ENCODE measurements at regions not wholly inside any gene's neighbourhood (a gene's known extent, or its start where the extent isn't known, plus 50 kb on each side); places are given as distances from the start of the nearest gene placed in this dataset.

DNA sequence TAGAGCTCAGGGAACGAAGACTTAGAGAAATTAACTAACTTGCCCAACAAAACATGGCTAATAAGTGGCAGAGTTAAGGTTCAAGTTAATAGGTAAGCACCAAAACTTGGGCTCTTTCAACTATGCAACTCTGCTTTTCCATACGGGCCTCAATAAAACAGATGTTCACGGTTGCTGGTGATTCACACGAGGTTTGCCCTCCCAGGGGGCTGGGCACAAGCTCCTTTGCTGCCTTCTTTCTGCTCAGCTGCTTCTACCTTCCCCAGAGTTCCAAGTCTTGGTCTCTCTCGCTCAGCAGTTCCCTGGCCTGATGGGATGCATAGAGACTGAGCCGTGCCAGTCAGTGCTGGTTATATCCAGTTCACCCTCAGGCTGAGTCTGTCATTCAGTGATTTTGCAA, 217.9 kb downstream of the SREK1 start:
- TF ChIP-seq, protein P1, sequence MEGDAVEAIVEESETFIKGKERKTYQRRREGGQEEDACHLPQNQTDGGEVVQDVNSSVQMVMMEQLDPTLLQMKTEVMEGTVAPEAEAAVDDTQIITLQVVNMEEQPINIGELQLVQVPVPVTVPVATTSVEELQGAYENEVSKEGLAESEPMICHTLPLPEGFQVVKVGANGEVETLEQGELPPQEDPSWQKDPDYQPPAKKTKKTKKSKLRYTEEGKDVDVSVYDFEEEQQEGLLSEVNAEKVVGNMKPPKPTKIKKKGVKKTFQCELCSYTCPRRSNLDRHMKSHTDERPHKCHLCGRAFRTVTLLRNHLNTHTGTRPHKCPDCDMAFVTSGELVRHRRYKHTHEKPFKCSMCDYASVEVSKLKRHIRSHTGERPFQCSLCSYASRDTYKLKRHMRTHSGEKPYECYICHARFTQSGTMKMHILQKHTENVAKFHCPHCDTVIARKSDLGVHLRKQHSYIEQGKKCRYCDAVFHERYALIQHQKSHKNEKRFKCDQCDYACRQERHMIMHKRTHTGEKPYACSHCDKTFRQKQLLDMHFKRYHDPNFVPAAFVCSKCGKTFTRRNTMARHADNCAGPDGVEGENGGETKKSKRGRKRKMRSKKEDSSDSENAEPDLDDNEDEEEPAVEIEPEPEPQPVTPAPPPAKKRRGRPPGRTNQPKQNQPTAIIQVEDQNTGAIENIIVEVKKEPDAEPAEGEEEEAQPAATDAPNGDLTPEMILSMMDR (IDR thresholded peaks at IDR 0.05; ENCODE audit: low read depth, low read length), result no peak
- TF ChIP-seq POLR2A (IDR thresholded peaks at IDR 0.05; ENCODE audit: extremely low read depth, insufficient read length) (no peak), MYC (IDR thresholded peaks at IDR 0.05; ENCODE audit: low read depth, low read length) (no peak)

All from NB4 (cell line).